Progenitor cell of endocrine pancreas (in vitro differentiated cells): ENCODE measurements at regions not wholly inside any gene's neighbourhood (a gene's known extent, or its start where the extent isn't known, plus 50 kb on each side); places are given as distances from the start of the nearest gene placed in this dataset.

Experiments
- DNase-seq: peaks from one replicate; pipeline ENCODE4 v3.0.0; 2021; ENCODE audit warnings: low spot score; ENCODE audit not compliant: unreplicated experiment
- H3K27ac Mint-ChIP-seq: 2 replicates; pipeline ENCODE4 v1.8.0; 2021; ENCODE audit warnings: mild to moderate bottlenecking, moderate library complexity, mixed read lengths
- H3K27me3 Mint-ChIP-seq: 2 replicates; pipeline ENCODE4 v1.8.0; 2021; ENCODE audit warnings: mixed read lengths
- H3K36me3 Mint-ChIP-seq: 2 replicates; pipeline ENCODE4 v1.8.0; 2022; ENCODE audit warnings: mixed read lengths; ENCODE audit not compliant: insufficient read depth
- H3K4me1 Mint-ChIP-seq: 2 replicates; pipeline ENCODE4 v1.8.0; 2021; ENCODE audit warnings: low read depth, mixed read lengths
- H3K4me3 Mint-ChIP-seq: 2 replicates; pipeline ENCODE4 v1.8.0; 2021; ENCODE audit warnings: low read depth, mild to moderate bottlenecking, moderate library complexity, mixed read lengths
- H3K9me3 Mint-ChIP-seq: 2 replicates; pipeline ENCODE4 v1.8.0; 2021; ENCODE audit warnings: low read depth, mixed read lengths
- CTCF ChIP-seq: fragments of 200-600 bp; sonication (generic); IDR thresholded peaks from one replicate; pipeline ENCODE4 v1.5.0; 2021; ENCODE audit warnings: antibody characterized with exemption, mild to moderate bottlenecking; ENCODE audit not compliant: unreplicated experiment

DNA sequence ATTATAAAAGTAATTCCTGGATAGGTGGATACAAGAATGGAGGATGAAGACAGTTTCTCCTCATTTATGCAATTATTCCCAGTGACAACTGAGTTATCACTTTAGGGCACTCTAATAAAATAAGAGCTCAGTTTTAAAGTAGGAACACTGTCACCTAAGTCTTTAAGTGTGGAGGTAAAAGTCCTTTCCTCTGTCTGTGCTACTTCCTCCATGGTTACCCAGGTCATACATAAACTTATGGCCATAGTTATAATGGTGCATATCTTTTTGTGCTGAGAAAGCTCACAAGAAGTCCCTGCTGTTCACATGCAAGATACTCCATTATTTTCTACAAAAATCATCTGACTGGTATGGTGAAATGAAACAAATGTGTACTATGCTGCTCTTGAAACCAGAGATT lies 1093.6 kb downstream of the IGSF11 start:
- H3K4me1 Mint-ChIP-seq: peaks cover 29% of the 10 kb centered on the region
- no peaks in the 10 kb centered on the region for H3K36me3 Mint-ChIP-seq
- no peak for DNase-seq

DNA sequence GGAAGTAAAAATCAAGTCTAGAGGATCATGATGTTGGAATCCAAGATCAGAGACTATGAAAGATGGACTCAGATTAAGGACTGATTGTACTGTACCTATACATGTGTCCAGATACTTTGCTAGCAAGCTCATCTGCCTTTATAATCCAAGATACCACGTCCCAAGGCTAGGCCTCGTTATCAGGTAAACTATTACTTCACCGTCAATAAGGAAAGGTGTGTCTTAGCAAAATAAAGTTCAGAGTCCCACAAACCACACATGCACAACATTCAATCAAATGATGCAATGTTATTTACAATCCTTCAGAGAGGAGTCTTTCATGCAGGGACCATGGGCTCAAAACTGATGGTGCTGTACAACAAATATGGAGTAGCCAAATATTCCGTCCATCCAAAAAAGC lies 1092.9 kb downstream of the IGSF11 start:
- H3K36me3 Mint-ChIP-seq: no peaks in the 10 kb centered on the region
- no peak for TF ChIP-seq CTCF

More for the DNA sequence above, 1093.6 kb downstream of the IGSF11 start:
- no peak overlapping the region for H3K4me3 Mint-ChIP-seq
- peaks cover 8% of the 10 kb centered on the region for H3K9me3 Mint-ChIP-seq
- no peak for TF ChIP-seq CTCF
- H3K27me3 Mint-ChIP-seq: no peaks in the 10 kb centered on the region
- H3K27ac Mint-ChIP-seq: no peak overlapping the region

DNA sequence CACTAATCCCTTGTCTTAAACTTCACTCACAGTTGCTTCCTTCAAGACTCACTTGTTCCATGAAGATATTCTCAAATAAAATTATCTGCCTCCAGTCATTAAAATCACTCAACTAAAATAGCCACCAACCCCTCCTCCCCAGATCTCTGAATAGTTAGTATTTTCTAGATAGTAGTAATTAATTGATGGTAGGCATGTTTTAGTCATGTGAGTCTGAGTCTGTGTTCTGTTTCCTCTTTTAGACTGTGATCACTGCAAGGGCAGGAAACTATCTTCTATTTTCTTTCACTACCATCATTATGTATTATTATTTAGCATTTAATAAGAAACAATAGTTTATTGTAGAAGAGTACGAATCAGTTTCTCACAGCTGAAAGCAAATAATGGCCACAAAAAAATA lies 1080.5 kb downstream of the IGSF11 start:
- H3K4me3 Mint-ChIP-seq: no peak overlapping the region
- H3K27me3 Mint-ChIP-seq: no peaks in the 10 kb centered on the region
- TF ChIP-seq CTCF: no peak
- no peak overlapping the region for H3K27ac Mint-ChIP-seq
- DNase-seq: no peak
- H3K9me3 Mint-ChIP-seq: peaks cover 2% of the 10 kb centered on the region
- peaks cover 8% of the 10 kb centered on the region for H3K4me1 Mint-ChIP-seq
- H3K36me3 Mint-ChIP-seq: peaks cover 1% of the 10 kb centered on the region

More for the DNA sequence above, 1092.9 kb downstream of the IGSF11 start:
- no peaks in the 10 kb centered on the region for H3K27me3 Mint-ChIP-seq
- no peak overlapping the region for H3K4me3 Mint-ChIP-seq
- H3K27ac Mint-ChIP-seq: no peak overlapping the region
- H3K9me3 Mint-ChIP-seq: peaks cover 8% of the 10 kb centered on the region
- H3K4me1 Mint-ChIP-seq: peaks cover 25% of the 10 kb centered on the region
- no peak for DNase-seq

- Mint-ChIP-seq H3K4me3 (no peak overlapping the region), H3K9me3 (no peaks in the 10 kb centered on the region), H3K27ac (no peak overlapping the region), H3K27me3 (no peaks in the 10 kb centered on the region), H3K4me1 (peaks cover 8% of the 10 kb centered on the region), H3K36me3 (no peaks in the 10 kb centered on the region)
- no peak for TF ChIP-seq CTCF
- DNase-seq: no peak
Observed at GRCh38 chr3:117955196-117955595, 1079.5 kb downstream of the IGSF11 start.

DNA sequence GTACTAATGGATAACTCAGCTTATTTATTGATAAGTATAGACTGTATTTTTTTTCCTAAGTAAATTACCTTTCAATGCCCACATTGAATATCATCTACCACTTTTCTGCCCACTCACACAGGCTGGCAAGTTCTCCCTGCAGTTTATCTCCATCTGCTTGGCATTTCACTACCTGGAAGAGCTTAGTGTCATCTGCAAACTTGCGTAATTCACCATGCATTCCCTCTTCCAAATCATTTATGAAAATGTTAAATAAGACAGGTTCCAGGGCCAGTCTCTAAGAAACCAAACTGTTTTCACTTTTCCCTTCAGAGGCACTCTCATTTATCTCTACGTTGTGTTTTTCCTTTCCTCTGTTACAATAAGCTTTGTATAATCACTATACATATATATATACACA lies 1076.6 kb downstream of the IGSF11 start:
- no peaks in the 10 kb centered on the region for H3K9me3 Mint-ChIP-seq
- DNase-seq: no peak
- H3K27me3 Mint-ChIP-seq: no peaks in the 10 kb centered on the region
- no peak overlapping the region for H3K27ac Mint-ChIP-seq
- peaks cover 8% of the 10 kb centered on the region for H3K4me1 Mint-ChIP-seq
- no peak for TF ChIP-seq CTCF
- no peak overlapping the region for H3K4me3 Mint-ChIP-seq
- H3K36me3 Mint-ChIP-seq: no peaks in the 10 kb centered on the region
